OCI-LY7 (cell line): ENCODE measurements at regions not wholly inside any gene's neighbourhood (a gene's known extent, or its start where the extent isn't known, plus 50 kb on each side); places are given as distances from the start of the nearest gene placed in this dataset.

ENCODE experiments used
- BruUV-seq: library from RNA; stranded (reverse); fragments of 400-500 nt; replicated peaks from 2 replicates; lab custom pipeline; 2021; lab: Mats Ljungman, UMichigan
- CTCF ChIA-PET: fragments of 300-600 bp; sonication (Branson Sonifier 250); formaldehyde crosslinking; loops from one replicate; lab custom pipeline; 2022; ENCODE audit warnings: antibody characterized with exemption; ENCODE audit not compliant: unreplicated experiment; lab: Charles Lee
- POLR2A ChIA-PET: fragments of 300-600 bp; sonication (Branson Sonifier 250); formaldehyde crosslinking; loops from one replicate; lab custom pipeline; 2022; ENCODE audit warnings: antibody characterized with exemption; lab: Charles Lee
- DNase-seq: peaks from one replicate; pipeline ENCODE4 v3.0.0-alpha.2; 2015; ENCODE audit warnings: low spot score
- H2AFZ ChIP-seq: fragments of 200-600 bp; sonication (generic), shearing (Covaris generic); 2 replicates; pipeline ENCODE4 v1.6.1; 2014; ENCODE audit warnings: mild to moderate bottlenecking, antibody characterized with exemption, low read length, moderate library complexity
- H3K27ac ChIP-seq: fragments of 200-600 bp; sonication (generic); 2 replicates; pipeline ENCODE4 v1.5.1; 2014; ENCODE audit warnings: mixed run types, low read depth, mild to moderate bottlenecking, moderate library complexity, low read length, inconsistent platforms; ENCODE audit not compliant: poor library complexity, severe bottlenecking
- H3K36me3 ChIP-seq: fragments of 200-600 bp; sonication (generic); 2 replicates; pipeline ENCODE4 v1.6.1; 2014; ENCODE audit warnings: mild to moderate bottlenecking, antibody characterized with exemption, low read length, moderate library complexity, mixed read lengths; ENCODE audit not compliant: insufficient read depth
- H3K4me1 ChIP-seq: fragments of 200-600 bp; sonication (generic); 2 replicates; pipeline ENCODE4 v1.5.1; 2014; ENCODE audit warnings: mild to moderate bottlenecking, low read length; ENCODE audit not compliant: insufficient read depth, poor library complexity, severe bottlenecking
- H3K4me2 ChIP-seq: fragments of 200-600 bp; sonication (generic); 2 replicates; pipeline ENCODE4 v1.6.1; 2014; ENCODE audit warnings: mild to moderate bottlenecking, low read length
- H3K4me3 ChIP-seq: fragments of 200-600 bp; sonication (generic); 2 replicates; pipeline ENCODE4 v1.5.1; 2014; ENCODE audit warnings: mild to moderate bottlenecking, low read depth, low read length; ENCODE audit not compliant: poor library complexity, severe bottlenecking
- H3K79me2 ChIP-seq: fragments of 200-600 bp; sonication (generic); 2 replicates; pipeline ENCODE4 v1.6.1; 2016; ENCODE audit warnings: low read depth, mild to moderate bottlenecking, low read length, moderate library complexity, mixed read lengths; ENCODE audit not compliant: insufficient read depth
- H3K9me2 ChIP-seq: fragments of 200-600 bp; sonication (generic); 2 replicates; pipeline ENCODE4 v1.6.1; 2016; ENCODE audit warnings: mild to moderate bottlenecking, low read length, mixed read lengths; ENCODE audit not compliant: insufficient read depth
- H3K9me3 ChIP-seq: fragments of 200-600 bp; sonication (generic); 2 replicates; pipeline ENCODE4 v1.6.1; 2014; ENCODE audit warnings: mild to moderate bottlenecking, mixed run types, low read length, mixed read lengths
- H4K20me1 ChIP-seq: fragments of 200-600 bp; sonication (generic); 2 replicates; pipeline ENCODE4 v1.6.1; 2014; ENCODE audit warnings: mild to moderate bottlenecking, antibody characterized with exemption, low read length, moderate library complexity, mixed read lengths; ENCODE audit not compliant: insufficient read depth
- CTCF ChIP-seq: fragments of 200-600 bp; sonication (generic); conservative IDR thresholded peaks from 2 replicates; pipeline ENCODE4 v1.5.1; 2014; ENCODE audit warnings: mild to moderate bottlenecking, antibody characterized with exemption, low read length, moderate library complexity, mixed read lengths
- EZH2phosphoT487 ChIP-seq: fragments of 200-600 bp; sonication (generic); IDR thresholded peaks from 2 replicates; pipeline ENCODE4 v1.6.1; 2018; ENCODE audit warnings: low read depth, borderline replicate concordance, mild to moderate bottlenecking, mixed run types, antibody characterized with exemption, low read length, moderate library complexity, mixed read lengths
- intact Hi-C: fragments of 100-400 bp; cut with micrococcal nuclease; formaldehyde crosslinking; loops from one replicate; pipeline ENCODE4 v1.10.0; 2022; ENCODE audit not compliant: unreplicated experiment

GRCh38 chr17:74078363-74078941 lies 125.0 kb upstream of the RPL38 start:
- H3K36me3 ChIP-seq = no peaks in the 10 kb centered on the region
- no peaks in the 10 kb centered on the region for H3K79me2 ChIP-seq
- H3K9me2 ChIP-seq = no peaks in the 10 kb centered on the region
- no peaks in the 10 kb centered on the region for H3K9me3 ChIP-seq
- DNase-seq = no peak
- H4K20me1 ChIP-seq = no peaks in the 10 kb centered on the region
- CTCF ChIA-PET = no interaction called here
- POLR2A ChIA-PET = no interaction called here
- H3K4me2 ChIP-seq = no peak overlapping the region
- BruUV-seq = no TSS peak
- H2AFZ ChIP-seq = no peak overlapping the region
- H3K27ac ChIP-seq = no peak overlapping the region
- H3K4me1 ChIP-seq = no peaks in the 10 kb centered on the region
- intact Hi-C loops = no loop called here
- no peak overlapping the region for H3K4me3 ChIP-seq
- no peak for TF ChIP-seq EZH2phosphoT487
- TF ChIP-seq CTCF = no peak

- no peaks in the 10 kb centered on the region for H3K9me3 ChIP-seq
- no peak overlapping the region for H3K4me2 ChIP-seq
- H3K9me2 ChIP-seq = no peaks in the 10 kb centered on the region
- BruUV-seq = no TSS peak
- no peak overlapping the region for H2AFZ ChIP-seq
- no peaks in the 10 kb centered on the region for H3K79me2 ChIP-seq
- no peaks in the 10 kb centered on the region for H3K36me3 ChIP-seq
- H3K4me1 ChIP-seq = no peaks in the 10 kb centered on the region
- CTCF ChIA-PET = no interaction called here
- POLR2A ChIA-PET = no interaction called here
- DNase-seq = no peak
- H3K27ac ChIP-seq = no peak overlapping the region
- intact Hi-C loops = no loop called here
- no peak for TF ChIP-seq CTCF
- TF ChIP-seq EZH2phosphoT487 = no peak
- no peak overlapping the region for H3K4me3 ChIP-seq
- no peaks in the 10 kb centered on the region for H4K20me1 ChIP-seq
Observed at GRCh38 chr17:74079537-74080300, 123.8 kb upstream of the RPL38 start.
